HL-60 (cell line): ENCODE measurements at regions not wholly inside any gene's neighbourhood (a gene's known extent, or its start where the extent isn't known, plus 50 kb on each side); places are given as distances from the start of the nearest gene placed in this dataset.

ENCODE experiments used
- CTCF ChIP-seq: IDR thresholded peaks from one replicate; pipeline ENCODE4 v1.5.1; 2011; ENCODE audit warnings: low read length, control low read depth, inconsistent platforms; ENCODE audit not compliant: insufficient read depth
- SPI1 ChIP-seq: IDR thresholded peaks from 2 replicates; pipeline ENCODE4 v1.6.1; 2012; ENCODE audit warnings: low read depth, mild to moderate bottlenecking, borderline replicate concordance

GRCh38 chr2:37507703-37508102 lies 163.3 kb downstream of the QPCT start:
- TF ChIP-seq CTCF (no peak), SPI1 (no peak)
